H54 (cell line): ENCODE measurements at regions not wholly inside any gene's neighbourhood (a gene's known extent, or its start where the extent isn't known, plus 50 kb on each side); places are given as distances from the start of the nearest gene placed in this dataset.
A peak's percentile ranks its signal among the peaks of the same experiment; 100 is the strongest.
"Not testable (repeated sequence)": the region's sequence is repeated elsewhere in the genome, so short reads cannot be mapped to it uniquely, and the experiment has no call there.

ENCODE experiments used
- DNase-seq: peaks from one replicate; pipeline ENCODE4 v3.0.0; 2011; ENCODE audit warnings: low spot score, mixed read lengths; ENCODE audit not compliant: insufficient read length
- FAIRE-seq: peaks from 3 replicates; lab custom pipeline; 2011; peaks lifted over from hg19 to GRCh38; lab: Jason Lieb, UNC
- POLR2A ChIP-seq: IDR thresholded peaks from 2 replicates; pipeline ENCODE4 v1.6.1; 2011; ENCODE audit warnings: low read depth, mild to moderate bottlenecking, low read length

DNA sequence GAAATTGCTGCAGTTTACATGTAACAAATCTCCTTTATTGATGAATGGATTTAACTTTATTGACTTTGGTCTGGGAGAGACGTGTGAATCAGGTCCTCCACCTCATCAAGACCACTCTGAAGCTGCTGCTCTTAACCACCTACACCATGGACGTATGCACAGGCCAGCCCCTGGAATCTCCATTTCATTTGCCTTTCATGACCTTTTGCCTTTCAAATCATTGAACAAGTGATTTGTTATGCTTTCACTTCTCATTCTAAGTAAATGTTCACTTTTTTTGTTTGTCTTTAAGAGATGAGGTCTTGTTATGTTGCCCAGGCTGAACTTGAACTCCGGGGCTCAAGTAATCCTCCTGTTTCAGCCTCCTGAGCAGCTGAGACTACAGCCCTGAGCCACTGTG lies 240.0 kb upstream of the SERP2 start:
- FAIRE-seq (no peak), DNase-seq (no peak)
- no peak for TF ChIP-seq POLR2A

- FAIRE-seq: no peak
- no peak for DNase-seq
- no peak for TF ChIP-seq POLR2A
Measured at GRCh38 chr13:44135566-44135965, 238.1 kb upstream of the SERP2 start.

- DNase-seq (no peak), FAIRE-seq (no peak)
- no peak for TF ChIP-seq POLR2A
Measured at GRCh38 chr13:44136696-44137268, 236.8 kb upstream of the SERP2 start.

- DNase-seq (no peak), FAIRE-seq (no peak)
- no peak for TF ChIP-seq POLR2A
Measured at GRCh38 chr13:44137466-44137865, 236.2 kb upstream of the SERP2 start.

DNA sequence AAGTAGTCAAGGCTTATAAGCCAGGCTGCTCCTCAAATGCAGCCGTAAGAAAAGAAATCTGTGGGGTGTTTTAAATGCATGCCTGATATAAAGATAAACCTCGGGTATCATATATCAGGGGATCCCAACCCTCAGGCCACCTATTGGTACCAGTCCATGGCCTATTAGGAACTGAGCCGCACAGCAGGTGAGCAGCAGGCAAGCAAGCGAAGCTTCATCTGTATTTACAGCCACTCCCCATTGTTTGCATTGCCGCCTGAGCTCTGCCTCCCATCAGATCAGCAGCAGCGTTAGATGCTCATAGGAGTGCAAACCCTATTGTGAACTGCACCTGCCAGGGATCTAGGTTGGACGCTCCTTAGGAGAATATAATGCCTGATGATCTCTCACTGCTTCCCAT lies 233.5 kb upstream of the SERP2 start:
- no peak for FAIRE-seq
- no peak for TF ChIP-seq POLR2A
- DNase-seq: no peak

DNA sequence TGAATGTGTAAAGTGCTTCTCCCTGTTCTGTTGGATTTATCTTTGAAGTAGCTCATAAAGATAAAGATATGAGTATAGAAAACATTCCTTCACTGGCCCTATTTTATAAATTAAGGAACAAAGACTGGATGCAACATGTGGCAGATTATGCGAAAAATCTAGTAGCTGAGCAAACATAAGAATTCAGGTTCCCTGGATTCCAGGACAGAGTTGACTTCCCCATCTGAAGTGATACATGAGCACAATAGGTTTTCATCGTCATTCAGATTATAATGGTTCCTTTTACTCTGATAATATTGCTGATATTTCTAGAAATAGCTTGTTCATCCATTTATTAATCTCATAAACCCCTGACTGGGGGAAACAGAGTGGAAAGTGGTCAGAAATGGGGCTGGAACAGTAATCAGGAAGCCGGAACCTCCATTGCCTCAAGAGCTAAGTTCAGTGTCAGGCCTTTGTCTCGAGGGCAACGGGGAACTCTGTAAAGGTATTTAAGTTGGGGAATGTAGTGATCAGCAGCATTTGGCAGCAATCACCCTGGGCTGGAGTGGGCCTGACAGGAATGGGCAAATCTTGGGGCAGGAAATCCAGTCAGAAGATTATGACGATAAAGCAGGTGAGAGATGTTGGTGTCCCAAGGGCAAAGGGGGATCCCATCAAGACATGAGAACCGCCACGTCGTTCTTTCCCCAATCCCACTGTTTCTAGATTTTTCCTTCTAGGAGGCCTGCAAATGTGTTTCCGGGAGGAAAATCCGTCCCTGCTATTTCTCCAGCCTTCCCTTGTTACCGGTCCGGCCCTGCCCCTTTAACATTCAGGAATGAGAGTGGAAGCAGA lies 232.5 kb upstream of the SERP2 start:
- FAIRE-seq (no peak), DNase-seq (no peak)
- no peak for TF ChIP-seq POLR2A

- TF ChIP-seq POLR2A: peak; percentile 85
- FAIRE-seq (no peak), DNase-seq (peak; percentile 79)
Measured at GRCh38 chr13:44141725-44142539, 231.7 kb upstream of the SERP2 start.

GRCh38 chr13:44142540-44142867 lies 231.1 kb upstream of the SERP2 start:
- TF ChIP-seq POLR2A: no peak
- DNase-seq (no peak), FAIRE-seq (no peak)

DNA sequence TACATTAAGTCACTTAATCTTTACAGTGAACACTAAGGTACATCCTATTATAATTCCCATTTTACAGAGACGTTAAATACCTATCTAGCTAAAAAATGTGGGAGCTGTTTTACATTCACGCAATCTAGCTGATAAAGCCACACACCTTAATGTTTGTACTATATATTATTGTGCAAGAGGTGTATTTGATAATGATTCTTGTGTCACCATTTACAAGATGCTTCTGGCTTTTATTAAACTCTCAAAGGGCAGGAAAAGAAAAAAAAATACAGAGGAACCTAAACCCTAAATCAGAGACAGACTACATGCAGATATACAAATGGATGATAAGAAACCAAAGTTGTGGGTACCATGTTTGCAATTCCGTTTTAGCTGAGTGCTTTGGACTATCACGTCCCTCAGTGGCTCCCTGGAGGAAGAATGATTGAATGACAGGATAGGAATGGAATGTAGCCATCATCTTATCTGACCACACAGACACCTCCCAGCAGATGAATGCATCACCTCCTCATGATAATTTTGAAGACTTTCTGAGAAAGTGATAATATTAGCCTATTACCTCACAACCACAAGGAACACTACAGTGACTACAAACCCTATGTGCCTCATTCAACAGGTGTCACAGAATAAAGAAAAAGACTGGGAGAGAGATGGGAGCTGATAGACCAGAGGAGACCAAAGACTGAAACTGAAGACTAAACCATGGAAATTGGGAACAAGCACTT lies 230.5 kb upstream of the SERP2 start:
- DNase-seq (peak; percentile 16), FAIRE-seq (no peak)
- TF ChIP-seq POLR2A: no peak

DNA sequence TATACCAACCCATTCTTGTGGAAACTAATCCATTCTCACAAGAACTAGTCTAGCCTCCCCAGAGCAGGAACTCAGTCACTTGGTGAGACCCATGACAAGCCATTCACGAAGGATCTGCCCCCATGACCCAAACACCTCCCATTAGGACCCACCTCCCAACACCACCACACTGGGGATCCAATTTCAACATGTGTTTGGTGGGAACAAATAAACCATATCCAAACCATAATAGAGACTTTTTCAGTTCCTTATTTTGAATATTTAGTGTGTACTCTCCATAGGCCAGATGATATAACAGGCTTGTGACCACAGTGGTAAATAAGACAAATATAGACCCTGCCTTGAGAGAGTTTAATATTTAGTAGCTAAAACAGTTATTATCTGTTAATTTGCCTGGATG lies 227.5 kb upstream of the SERP2 start:
- DNase-seq: no peak
- no peak for TF ChIP-seq POLR2A
- FAIRE-seq: no peak

DNA sequence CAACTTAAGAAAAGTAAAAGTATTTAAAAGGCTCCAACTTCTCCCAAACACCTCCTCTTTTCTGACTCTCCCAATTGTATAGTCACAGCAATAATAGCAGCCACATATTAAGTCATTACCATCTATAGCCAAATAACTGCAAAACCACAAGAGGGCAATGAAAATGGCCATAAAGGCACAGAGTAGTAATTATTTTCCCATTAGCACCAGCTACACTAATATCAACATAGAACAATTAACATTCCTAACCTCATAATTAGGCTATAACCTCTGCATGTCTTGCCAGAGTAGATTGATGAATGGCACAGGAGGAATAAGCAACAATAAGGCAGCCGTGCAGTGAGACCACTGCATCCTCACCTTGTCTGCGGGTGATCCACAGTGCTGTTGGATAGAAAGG lies 226.4 kb upstream of the SERP2 start:
- DNase-seq (no peak), FAIRE-seq (no peak)
- no peak for TF ChIP-seq POLR2A

DNA sequence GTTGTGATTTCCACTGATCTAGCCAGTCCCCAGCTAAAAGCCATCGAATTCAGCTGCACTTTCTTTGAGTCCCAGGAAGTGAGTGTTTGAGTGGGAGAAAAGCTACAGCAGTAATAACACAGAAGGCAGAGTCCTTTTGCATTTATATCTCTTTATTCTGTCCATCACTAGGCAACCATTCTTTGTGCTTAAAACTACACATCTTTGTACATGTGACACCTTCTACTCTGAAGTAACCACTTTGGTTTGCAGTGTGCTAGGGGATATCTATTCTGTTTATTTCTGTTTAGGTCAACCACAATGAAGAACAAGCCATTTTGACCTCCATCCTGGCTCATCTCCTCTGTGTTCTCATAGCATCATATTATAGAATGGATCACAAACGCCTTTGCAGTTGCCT lies 226.0 kb upstream of the SERP2 start:
- TF ChIP-seq POLR2A: no peak
- no peak for DNase-seq
- no peak for FAIRE-seq

DNA sequence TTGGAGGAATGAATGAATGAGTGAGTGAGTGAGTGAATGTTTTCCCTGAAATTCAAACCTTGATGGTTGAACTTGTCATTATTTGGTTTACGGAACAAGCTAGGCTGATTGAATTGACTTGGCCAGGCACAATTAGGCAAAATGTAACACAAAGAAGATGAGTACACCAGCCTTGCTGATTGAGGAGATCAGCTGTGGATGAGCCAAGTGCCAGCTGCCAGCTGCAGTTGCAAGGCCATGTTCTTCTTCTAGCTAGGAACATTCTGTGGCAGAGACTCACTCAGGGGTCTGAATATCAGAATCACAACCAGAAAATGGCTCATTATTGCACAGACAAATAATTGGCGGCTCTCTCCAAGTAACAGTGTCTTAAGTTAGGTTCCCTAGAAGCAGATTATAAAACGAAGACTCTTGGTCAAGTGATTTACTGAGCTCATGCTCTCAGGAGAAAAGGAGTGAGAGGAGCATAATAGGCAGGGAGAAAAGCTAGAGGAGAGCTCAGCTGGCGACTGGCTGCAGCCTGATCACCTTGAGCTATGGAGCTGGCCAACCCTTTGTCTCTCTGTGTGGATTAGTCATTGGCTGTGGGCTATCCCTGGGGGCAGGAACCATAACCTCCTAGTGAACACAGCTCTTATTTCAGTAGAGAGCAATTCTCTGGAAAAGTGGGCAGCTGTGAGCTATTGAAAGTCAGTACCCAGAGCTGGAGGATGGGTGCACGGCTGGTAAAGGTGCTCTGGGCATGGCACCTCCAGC lies 225.3 kb upstream of the SERP2 start:
- TF ChIP-seq POLR2A: no peak

DNA sequence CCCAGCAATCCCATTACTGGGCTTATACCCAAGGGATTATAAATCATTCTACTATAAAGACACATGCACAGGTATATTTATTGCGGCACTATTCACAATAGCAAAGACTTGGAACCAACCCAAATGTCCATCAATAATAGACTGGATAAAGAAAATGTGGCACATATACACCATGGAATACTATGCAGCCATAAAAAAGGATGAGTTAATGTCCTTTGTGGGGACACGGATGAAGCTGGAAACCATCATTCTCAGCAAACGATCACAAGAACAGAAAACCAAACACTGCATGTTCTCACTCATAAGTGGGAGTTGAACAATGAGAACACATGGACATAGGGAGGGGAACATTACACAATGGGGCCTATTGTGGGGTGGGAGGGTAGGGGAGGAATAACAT lies 224.4 kb upstream of the SERP2 start:
- FAIRE-seq, DNase-seq: not testable (repeated sequence)

More for the DNA sequence above, 225.3 kb upstream of the SERP2 start:
- FAIRE-seq (no peak), DNase-seq (no peak)
